ENCODE measurements at regions not wholly inside any gene's neighbourhood (a gene's known extent, or its start where the extent isn't known, plus 50 kb on each side); places are given as distances from the start of the nearest gene placed in this dataset.

GRCh38 chr6:108736832-108737231 is 111.4 kb upstream of the ARMC2 start:
- TF ChIP-seq CEBPB (IDR thresholded peaks at IDR 0.05) (no peak), FOXM1 (IDR thresholded peaks at IDR 0.05; ENCODE audit: borderline replicate concordance, low read depth) (no peak), MAX (IDR thresholded peaks at IDR 0.05) (no peak), NFIC (IDR thresholded peaks at IDR 0.05) (no peak), EGR1 (IDR thresholded peaks at IDR 0.05) (no peak), EP300 (IDR thresholded peaks at IDR 0.05; ENCODE audit: borderline replicate concordance) (no peak)

GRCh38 chr6:108737594-108738546 is 110.4 kb upstream of the ARMC2 start:
- TF ChIP-seq CREB1 (IDR thresholded peaks at IDR 0.05; ENCODE audit: low read depth), result no peak
- TF ChIP-seq TCF12 (IDR thresholded peaks at IDR 0.05; ENCODE audit: low read depth), result no peak
- TF ChIP-seq TAF1 (IDR thresholded peaks at IDR 0.05; ENCODE audit: low read depth), result no peak

- TF ChIP-seq TAF1 (IDR thresholded peaks at IDR 0.05; ENCODE audit: low read depth) (no peak), EP300 (IDR thresholded peaks at IDR 0.05; ENCODE audit: borderline replicate concordance) (no peak), CREB1 (IDR thresholded peaks at IDR 0.05; ENCODE audit: low read depth) (no peak), REST (IDR thresholded peaks at IDR 0.05; ENCODE audit: low read depth) (no peak), TCF12 (IDR thresholded peaks at IDR 0.05; ENCODE audit: low read depth) (no peak)
Observed at GRCh38 chr6:108738684-108739416, 109.4 kb upstream of the ARMC2 start.

GRCh38 chr6:108739496-108740330 is 108.5 kb upstream of the ARMC2 start:
- no peak for TF ChIP-seq EP300 (IDR thresholded peaks at IDR 0.05; ENCODE audit: borderline replicate concordance)
- TF ChIP-seq ZBTB7A (IDR thresholded peaks at IDR 0.05; ENCODE audit: low read depth), result no peak
- no peak for TF ChIP-seq FOXM1 (IDR thresholded peaks at IDR 0.05; ENCODE audit: borderline replicate concordance, low read depth)
- TF ChIP-seq TCF12 (IDR thresholded peaks at IDR 0.05; ENCODE audit: low read depth), result no peak
- no peak for TF ChIP-seq NFIC (IDR thresholded peaks at IDR 0.05)
- no peak for TF ChIP-seq EGR1 (IDR thresholded peaks at IDR 0.05)
- no peak for TF ChIP-seq TEAD4 (IDR thresholded peaks at IDR 0.05)
- TF ChIP-seq YY1 (IDR thresholded peaks at IDR 0.05; ENCODE audit: low read depth), result no peak
- no peak for TF ChIP-seq CREB1 (IDR thresholded peaks at IDR 0.05; ENCODE audit: low read depth)
- TF ChIP-seq USF1 (IDR thresholded peaks at IDR 0.05), result no peak
- no peak for TF ChIP-seq REST (IDR thresholded peaks at IDR 0.05; ENCODE audit: low read depth)
- TF ChIP-seq CEBPB (IDR thresholded peaks at IDR 0.05), result no peak
- no peak for TF ChIP-seq RAD21 (IDR thresholded peaks at IDR 0.05; ENCODE audit: low read depth)

- TF ChIP-seq REST (IDR thresholded peaks at IDR 0.05; ENCODE audit: low read depth), result no peak
- no peak for TF ChIP-seq NFIC (IDR thresholded peaks at IDR 0.05)
- TF ChIP-seq CREB1 (IDR thresholded peaks at IDR 0.05; ENCODE audit: low read depth), result no peak
- TF ChIP-seq TCF12 (IDR thresholded peaks at IDR 0.05; ENCODE audit: low read depth), result no peak
- TF ChIP-seq CEBPB (IDR thresholded peaks at IDR 0.05), result no peak
- no peak for TF ChIP-seq FOXM1 (IDR thresholded peaks at IDR 0.05; ENCODE audit: borderline replicate concordance, low read depth)
- no peak for TF ChIP-seq EP300 (IDR thresholded peaks at IDR 0.05; ENCODE audit: borderline replicate concordance)
- TF ChIP-seq ZBTB7A (IDR thresholded peaks at IDR 0.05; ENCODE audit: low read depth), result no peak
- no peak for TF ChIP-seq MAX (IDR thresholded peaks at IDR 0.05)
- no peak for TF ChIP-seq TAF1 (IDR thresholded peaks at IDR 0.05; ENCODE audit: low read depth)
- TF ChIP-seq RAD21 (IDR thresholded peaks at IDR 0.05; ENCODE audit: low read depth), result no peak
- no peak for TF ChIP-seq TEAD4 (IDR thresholded peaks at IDR 0.05)
- TF ChIP-seq YY1 (IDR thresholded peaks at IDR 0.05; ENCODE audit: low read depth), result no peak
- no peak for TF ChIP-seq EGR1 (IDR thresholded peaks at IDR 0.05)
- TF ChIP-seq USF1 (IDR thresholded peaks at IDR 0.05), result no peak
Observed at GRCh38 chr6:108741331-108741989, 106.8 kb upstream of the ARMC2 start.

Data from Ishikawa (cell line).